KG1 (cell line): ENCODE measurements at regions not wholly inside any gene's neighbourhood (a gene's known extent, or its start where the extent isn't known, plus 50 kb on each side); places are given as distances from the start of the nearest gene placed in this dataset.

ENCODE experiments used
- DNase-seq: peaks from one replicate; lab custom pipeline; 2025; lab: John Stamatoyannopoulos, UW

- DNase-seq = no peak
These were observed 351.0 kb downstream of the BCKDHB start for GRCh38 chr6:80457439-80457933.

- DNase-seq = no peak
These were observed 350.4 kb downstream of the BCKDHB start for GRCh38 chr6:80456724-80457438.

- no peak for DNase-seq
These were observed 348.3 kb downstream of the BCKDHB start for GRCh38 chr6:80454661-80455365.

- DNase-seq = no peak
These were observed 347.7 kb downstream of the BCKDHB start for GRCh38 chr6:80454197-80454596.

- no peak for DNase-seq
These were observed 343.3 kb downstream of the BCKDHB start for GRCh38 chr6:80449726-80450125.

GRCh38 chr6:80446454-80447045 lies 340.1 kb downstream of the BCKDHB start:
- DNase-seq = no peak

- DNase-seq = no peak
These were observed 339.3 kb downstream of the BCKDHB start for GRCh38 chr6:80445751-80446150.

GRCh38 chr6:80442366-80442765 lies 335.9 kb downstream of the BCKDHB start:
- DNase-seq = no peak

GRCh38 chr6:80441131-80441530 lies 334.7 kb downstream of the BCKDHB start:
- DNase-seq = no peak

GRCh38 chr6:80440496-80441115 lies 334.1 kb downstream of the BCKDHB start:
- DNase-seq = no peak

GRCh38 chr6:80439721-80440470 lies 333.4 kb downstream of the BCKDHB start:
- no peak for DNase-seq

GRCh38 chr6:80438772-80439171 lies 332.3 kb downstream of the BCKDHB start:
- DNase-seq = no peak

GRCh38 chr6:80437801-80438200 lies 331.3 kb downstream of the BCKDHB start:
- no peak for DNase-seq

- no peak for DNase-seq
These were observed 330.8 kb downstream of the BCKDHB start for GRCh38 chr6:80437221-80437620.

- no peak for DNase-seq
These were observed 330.2 kb downstream of the BCKDHB start for GRCh38 chr6:80436663-80437062.

GRCh38 chr6:80435457-80435856 lies 329.0 kb downstream of the BCKDHB start:
- no peak for DNase-seq

- DNase-seq = no peak
These were observed 328.4 kb downstream of the BCKDHB start for GRCh38 chr6:80434691-80435350.

GRCh38 chr6:80433673-80434025 lies 327.2 kb downstream of the BCKDHB start:
- no peak for DNase-seq

- DNase-seq = no peak
These were observed 326.7 kb downstream of the BCKDHB start for GRCh38 chr6:80433010-80433672.

- DNase-seq = no peak
These were observed 318.8 kb downstream of the BCKDHB start for GRCh38 chr6:80425089-80425823.
